Liver (tissue), 8 donors: ENCODE measurements at regions not wholly inside any gene's neighbourhood (a gene's known extent, or its start where the extent isn't known, plus 50 kb on each side); places are given as distances from the start of the nearest gene placed in this dataset.

ENCODE experiments used
- DNase-seq: peaks from one replicate; pipeline ENCODE4 v3.0.0-alpha.2; 2017; ENCODE audit warnings: low spot score
- H3K27ac ChIP-seq, 2 donors: one replicate each; pipeline ENCODE4 v1.7.0; 2013; ENCODE audit warnings: inconsistent platforms in 2 of 2, low read length in 2 of 2, control low read depth in 1 of 2, low read depth in 1 of 2, mild to moderate bottlenecking in 1 of 2
- H3K27me3 ChIP-seq, 4 donors: one replicate each; pipeline versions ENCODE4 v1.6.1 to v1.7.0; 2013; ENCODE audit warnings: low read length in 3 of 4, inconsistent platforms in 1 of 4, mild to moderate bottlenecking in 1 of 4, moderate library complexity in 1 of 4; ENCODE audit not compliant: control insufficient read depth in 4 of 4, insufficient read depth in 4 of 4
- H3K36me3 ChIP-seq, 4 donors: one replicate each; pipeline versions ENCODE4 v1.6.1 to v1.7.0; 2013; ENCODE audit warnings: low read length in 3 of 4, mild to moderate bottlenecking in 3 of 4, low read depth in 1 of 4, moderate library complexity in 1 of 4; ENCODE audit not compliant: control insufficient read depth in 4 of 4, insufficient read depth in 3 of 4
- H3K4me1 ChIP-seq, 4 donors: one replicate each; pipeline versions ENCODE4 v1.6.1 to v1.7.0; 2013; ENCODE audit warnings: low read length in 3 of 4, mild to moderate bottlenecking in 3 of 4, moderate library complexity in 1 of 4; ENCODE audit not compliant: control insufficient read depth in 4 of 4, insufficient read depth in 4 of 4
- H3K4me3 ChIP-seq, 3 donors: one replicate each; pipeline versions ENCODE4 v1.6.1 to v1.7.0; 2013; ENCODE audit warnings: low read length in 3 of 3, control low read depth in 1 of 3, low read depth in 1 of 3, mild to moderate bottlenecking in 1 of 3
- H3K9ac ChIP-seq, 2 donors: one replicate each; pipeline ENCODE4 v1.7.0; 2013; ENCODE audit warnings: low read length in 2 of 2, mild to moderate bottlenecking in 2 of 2, moderate library complexity in 2 of 2, control low read depth in 1 of 2, low read depth in 1 of 2
- H3K9me3 ChIP-seq, 4 donors: one replicate each; pipeline versions ENCODE4 v1.6.1 to v1.7.0; 2013; ENCODE audit warnings: low read length in 3 of 4; ENCODE audit not compliant: control insufficient read depth in 4 of 4
- ATF3 ChIP-seq: IDR thresholded peaks from 2 replicates; pipeline ENCODE4 v1.6.1; 2016; ENCODE audit warnings: antibody characterized with exemption
- CTCF ChIP-seq: fragments of 150-350 bp; IDR thresholded peaks from 2 replicates; pipeline ENCODE4 v1.5.1; 2017; ENCODE audit warnings: improper control_type of control experiment, low read depth, low read length; ENCODE audit not compliant: missing input control
- EGR1 ChIP-seq, 2 donors: IDR thresholded peaks; 2 replicates each; pipeline ENCODE4 v1.6.1; 2016 to 2018; ENCODE audit warnings: antibody characterized with exemption in 2 of 2, low read depth in 2 of 2
- FOXA1 ChIP-seq: IDR thresholded peaks from 2 replicates; pipeline ENCODE4 v1.6.1; 2016; ENCODE audit warnings: antibody characterized with exemption
- FOXA2 ChIP-seq: IDR thresholded peaks from 2 replicates; pipeline ENCODE4 v1.6.1; 2016; ENCODE audit warnings: antibody characterized with exemption
- GABPA ChIP-seq, 2 donors: IDR thresholded peaks in 1 of 2; conservative IDR thresholded peaks in 1 of 2; 2 replicates each; pipeline ENCODE4 v1.6.1; 2016; ENCODE audit warnings: antibody characterized with exemption in 2 of 2, mild to moderate bottlenecking in 1 of 2, moderate library complexity in 1 of 2
- HNF4A ChIP-seq, 2 donors: conservative IDR thresholded peaks; 2 replicates each; pipeline ENCODE4 v1.6.1; 2016; ENCODE audit warnings: antibody characterized with exemption in 2 of 2, mild to moderate bottlenecking in 2 of 2
- HNF4G ChIP-seq: IDR thresholded peaks from 2 replicates; pipeline ENCODE4 v1.6.1; 2016; ENCODE audit warnings: antibody characterized with exemption
- JUND ChIP-seq, 2 donors: IDR thresholded peaks; 2 replicates each; pipeline ENCODE4 v1.6.1; 2016; ENCODE audit warnings: antibody characterized with exemption in 2 of 2
- MAX ChIP-seq: IDR thresholded peaks from 2 replicates; pipeline ENCODE4 v1.6.1; 2016; ENCODE audit warnings: antibody characterized with exemption
- NR2F2 ChIP-seq: IDR thresholded peaks from 2 replicates; pipeline ENCODE4 v1.6.1; 2016; ENCODE audit warnings: antibody characterized with exemption
- RAD21 ChIP-seq, 2 donors: IDR thresholded peaks; 2 replicates each; pipeline ENCODE4 v1.6.1; 2016; ENCODE audit warnings: antibody characterized with exemption in 2 of 2, mild to moderate bottlenecking in 2 of 2
- REST ChIP-seq: IDR thresholded peaks from 2 replicates; pipeline ENCODE4 v1.6.1; 2016; ENCODE audit warnings: antibody characterized with exemption, mild to moderate bottlenecking
- RXRA ChIP-seq, 2 donors: IDR thresholded peaks; 2 replicates each; pipeline ENCODE4 v1.6.1; 2017 to 2018; ENCODE audit warnings: antibody characterized with exemption in 2 of 2, mild to moderate bottlenecking in 1 of 2
- SP1 ChIP-seq: IDR thresholded peaks from 2 replicates; pipeline ENCODE4 v1.6.1; 2018; ENCODE audit warnings: antibody characterized with exemption, mild to moderate bottlenecking
- TAF1 ChIP-seq: conservative IDR thresholded peaks from 2 replicates; pipeline ENCODE4 v1.6.1; 2016; ENCODE audit warnings: antibody characterized with exemption, mild to moderate bottlenecking
- YY1 ChIP-seq: IDR thresholded peaks from 2 replicates; pipeline ENCODE4 v1.6.1; 2016; ENCODE audit warnings: antibody characterized with exemption, mild to moderate bottlenecking
- ZBTB33 ChIP-seq: IDR thresholded peaks from 2 replicates; pipeline ENCODE4 v1.6.1; 2016; ENCODE audit warnings: antibody characterized with exemption
- WGBS: extraction: QIAGEN DNeasy Blood & Tissue Kit; methylation state at CpG from one replicate; pipeline ENCODE4 v1.1.7; 2013; 5-methylcytosine and 5-hydroxymethylcytosine counted together
- donor health status: healthy.
- donor health status: healthy.
- donor health status: healthy.
- donor health status: healthy.
- donor health status: healthy.

- H3K4me1 ChIP-seq: no peaks in the 10 kb centered on the region
Observed at GRCh38 chr10:64288404-64288803, 767.2 kb downstream of the REEP3 start.

More at GRCh38 chr10:64288404-64288803, 767.2 kb downstream of the REEP3 start:
- H3K9me3 ChIP-seq: no peaks in the 10 kb centered on the region
- H3K4me3 ChIP-seq: no peak overlapping the region
- no peaks in the 10 kb centered on the region for H3K27me3 ChIP-seq
- no peak overlapping the region for H3K27ac ChIP-seq
- H3K36me3 ChIP-seq: no peaks in the 10 kb centered on the region
- no peak for DNase-seq
- 91% methylated on average over 1 of the region's 1 CpG for WGBS
- TF ChIP-seq FOXA1 (no peak), JUND (IDR thresholded peaks at IDR 0.05) (no peak), ATF3 (no peak), RXRA (IDR thresholded peaks at IDR 0.05) (no peak), RAD21 (IDR thresholded peaks at IDR 0.05) (no peak), HNF4A (conservative IDR thresholded peaks at IDR 0.05) (no peak), SP1 (no peak), TAF1 (no peak), YY1 (no peak), FOXA2 (no peak), MAX (no peak), GABPA (IDR thresholded peaks at IDR 0.05 in 1 of 2, conservative IDR thresholded peaks at IDR 0.05 in 1 of 2) (no peak), HNF4G (no peak), ZBTB33 (no peak), REST (no peak), NR2F2 (no peak), EGR1 (IDR thresholded peaks at IDR 0.05; ENCODE audit: low read depth in 2 of 2) (no peak), CTCF (no peak)
- no peak overlapping the region for H3K9ac ChIP-seq
